Nephron (organoid): ENCODE measurements at regions not wholly inside any gene's neighbourhood (a gene's known extent, or its start where the extent isn't known, plus 50 kb on each side); places are given as distances from the start of the nearest gene placed in this dataset.

Experiments
- H3K27ac Mint-ChIP-seq, 3 experiments: 2 replicates each; pipeline ENCODE4 v1.8.0; 2020; ENCODE audit warnings: mixed read lengths in 3 of 3, mild to moderate bottlenecking in 2 of 3, moderate library complexity in 1 of 3
- H3K27me3 Mint-ChIP-seq: 2 replicates; pipeline ENCODE4 v1.8.0; 2021; ENCODE audit warnings: low read depth, mild to moderate bottlenecking, moderate library complexity, mixed read lengths
- H3K36me3 Mint-ChIP-seq: 2 replicates; pipeline ENCODE4 v1.8.0; 2020; ENCODE audit warnings: low read depth, mixed read lengths
- H3K4me1 Mint-ChIP-seq: 2 replicates; pipeline ENCODE4 v1.8.0; 2020; ENCODE audit warnings: mixed read lengths
- H3K4me3 Mint-ChIP-seq, 3 experiments: 2 replicates each; pipeline ENCODE4 v1.8.0; 2020; ENCODE audit warnings: mild to moderate bottlenecking in 3 of 3, mixed read lengths in 3 of 3, moderate library complexity in 2 of 3
- H3K9me3 Mint-ChIP-seq: 2 replicates; pipeline ENCODE4 v1.8.0; 2020; ENCODE audit warnings: mixed read lengths
- CTCF ChIP-seq, 3 experiments: fragments of 200-600 bp; sonication (generic); IDR thresholded peaks; one replicate each; pipeline ENCODE4 v1.5.0; 2021; ENCODE audit warnings: antibody characterized with exemption in 3 of 3; ENCODE audit not compliant: unreplicated experiment in 3 of 3

GRCh38 chr2:2947406-2947805, 430.2 kb downstream of the EIPR1 start:
- Mint-ChIP-seq H3K4me1 (peaks cover 2% of the 10 kb centered on the region), H3K9me3 (peaks cover 17% of the 10 kb centered on the region), H3K27ac (no peak overlapping the region), H3K4me3 (no peak overlapping the region), H3K36me3 (peaks cover 4% of the 10 kb centered on the region), H3K27me3 (peaks cover 4% of the 10 kb centered on the region)
- no peak for TF ChIP-seq CTCF (IDR thresholded peaks at IDR 0.05; ENCODE audit: unreplicated experiment in 3 of 3)

GRCh38 chr2:2942906-2943305, 434.7 kb downstream of the EIPR1 start:
- no peak for TF ChIP-seq CTCF (IDR thresholded peaks at IDR 0.05; ENCODE audit: unreplicated experiment in 3 of 3)
- Mint-ChIP-seq H3K4me3 (no peak overlapping the region), H3K9me3 (peaks cover 17% of the 10 kb centered on the region)

GRCh38 chr2:2942225-2942624, 435.4 kb downstream of the EIPR1 start:
- Mint-ChIP-seq H3K27me3 (peaks cover 16% of the 10 kb centered on the region), H3K4me3 (no peak overlapping the region), H3K4me1 (peaks cover 12% of the 10 kb centered on the region), H3K36me3 (peaks cover 10% of the 10 kb centered on the region), H3K9me3 (peaks cover 18% of the 10 kb centered on the region), H3K27ac (no peak overlapping the region)
- no peak for TF ChIP-seq CTCF (IDR thresholded peaks at IDR 0.05; ENCODE audit: unreplicated experiment in 3 of 3)

More at GRCh38 chr2:2942906-2943305, 434.7 kb downstream of the EIPR1 start:
- Mint-ChIP-seq H3K36me3 (peaks cover 8% of the 10 kb centered on the region), H3K27me3 (peaks cover 16% of the 10 kb centered on the region), H3K27ac (no peak overlapping the region), H3K4me1 (peaks cover 12% of the 10 kb centered on the region)

GRCh38 chr2:2941205-2941604, 436.4 kb downstream of the EIPR1 start:
- peaks cover 16% of the 10 kb centered on the region for H3K36me3 Mint-ChIP-seq
- peaks cover 19% of the 10 kb centered on the region for H3K27me3 Mint-ChIP-seq

GRCh38 chr2:2940702-2941101, 436.9 kb downstream of the EIPR1 start:
- Mint-ChIP-seq H3K9me3 (peaks cover 24% of the 10 kb centered on the region), H3K4me3 (no peak overlapping the region), H3K27me3 (peaks cover 19% of the 10 kb centered on the region), H3K27ac (no peak overlapping the region), H3K4me1 (peaks cover 12% of the 10 kb centered on the region), H3K36me3 (peaks cover 16% of the 10 kb centered on the region)
- TF ChIP-seq CTCF (IDR thresholded peaks at IDR 0.05; ENCODE audit: unreplicated experiment in 3 of 3), result no peak

More at GRCh38 chr2:2941205-2941604, 436.4 kb downstream of the EIPR1 start:
- no peak for TF ChIP-seq CTCF (IDR thresholded peaks at IDR 0.05; ENCODE audit: unreplicated experiment in 3 of 3)
- Mint-ChIP-seq H3K4me1 (peaks cover 12% of the 10 kb centered on the region), H3K4me3 (no peak overlapping the region), H3K9me3 (peaks cover 24% of the 10 kb centered on the region), H3K27ac (no peak overlapping the region)

DNA sequence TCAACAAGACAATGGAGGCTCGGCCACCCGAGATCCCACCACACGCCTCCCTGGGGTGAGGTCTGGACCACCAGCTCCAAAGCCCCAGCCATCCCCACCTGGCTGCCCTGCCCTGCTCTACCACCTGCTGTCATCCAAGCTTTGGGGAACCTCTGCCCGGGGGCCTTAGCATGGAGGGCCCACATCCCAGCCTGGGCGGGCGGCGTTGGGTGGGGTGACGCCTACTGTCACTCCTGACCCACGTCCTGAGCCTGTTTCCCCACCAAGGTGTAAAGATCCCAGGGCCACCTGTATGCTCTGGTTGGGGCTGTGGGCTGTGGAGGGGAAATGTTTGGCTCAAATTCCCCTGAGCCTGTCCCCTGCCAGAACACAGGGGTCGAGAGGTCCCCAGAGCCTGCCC, 437.6 kb downstream of the EIPR1 start:
- H3K4me1 Mint-ChIP-seq, result peaks cover 12% of the 10 kb centered on the region
- H3K27ac Mint-ChIP-seq, result no peak overlapping the region
- H3K36me3 Mint-ChIP-seq, result peaks cover 13% of the 10 kb centered on the region
- H3K9me3 Mint-ChIP-seq, result peaks cover 18% of the 10 kb centered on the region
- peaks cover 19% of the 10 kb centered on the region for H3K27me3 Mint-ChIP-seq
- H3K4me3 Mint-ChIP-seq, result no peak overlapping the region
- TF ChIP-seq CTCF (IDR thresholded peaks at IDR 0.05; ENCODE audit: unreplicated experiment in 3 of 3), result no peak
